Mesodermal cell (in vitro differentiated cells): ENCODE measurements at regions not wholly inside any gene's neighbourhood (a gene's known extent, or its start where the extent isn't known, plus 50 kb on each side); places are given as distances from the start of the nearest gene placed in this dataset.

Experiments
- H3K27ac ChIP-seq: 2 replicates; pipeline ENCODE4 v1.7.0; 2013; ENCODE audit warnings: mild to moderate bottlenecking, low read depth, low read length, moderate library complexity; ENCODE audit not compliant: severe bottlenecking
- H3K36me3 ChIP-seq: 2 replicates; pipeline ENCODE4 v1.7.1; 2013; ENCODE audit warnings: mild to moderate bottlenecking, low read length, moderate library complexity; ENCODE audit not compliant: control insufficient read depth, insufficient read depth
- H3K4me1 ChIP-seq: one replicate; pipeline ENCODE4 v1.7.1; 2013; ENCODE audit warnings: mild to moderate bottlenecking, low read length; ENCODE audit not compliant: insufficient read depth, control insufficient read depth, poor library complexity, severe bottlenecking
- H3K4me3 ChIP-seq: 2 replicates; pipeline ENCODE4 v1.7.0; 2013; ENCODE audit warnings: low read length, control low read depth, mild to moderate bottlenecking; ENCODE audit not compliant: insufficient read depth, poor library complexity, severe bottlenecking; ENCODE audit errors: extremely low read depth
- H3K9me3 ChIP-seq: 2 replicates; pipeline ENCODE4 v1.7.1; 2013; ENCODE audit warnings: mild to moderate bottlenecking, low read length, moderate library complexity; ENCODE audit not compliant: control insufficient read depth
- WGBS, 2 experiments: methylation state at CpG; one replicate each; pipeline ENCODE4 v1.1.5; 2013; ENCODE audit warnings: missing lambda C conversion rate in 2 of 2; ENCODE audit not compliant: insufficient coverage in 2 of 2; 5-methylcytosine and 5-hydroxymethylcytosine counted together

DNA sequence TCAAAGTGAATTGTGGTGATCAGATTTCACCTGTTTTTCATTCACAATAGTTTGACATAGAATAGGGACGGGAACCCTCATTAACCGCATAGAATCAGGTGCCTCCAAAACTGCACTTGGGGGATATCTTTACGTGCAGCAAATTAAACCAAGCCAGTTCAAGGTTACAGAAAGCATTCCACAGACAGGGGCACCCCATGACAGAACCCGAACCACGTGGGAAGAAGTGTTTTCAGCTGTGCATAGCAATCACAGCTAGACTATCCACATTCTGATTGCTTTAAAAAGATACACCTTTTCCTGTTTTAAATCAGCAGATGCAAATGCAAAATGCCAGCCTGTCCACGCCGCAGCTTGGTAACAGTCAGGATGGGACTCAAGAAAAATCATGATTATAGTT is 205.8 kb downstream of the ANAPC1 start:
- Histone ChIP-seq H3K36me3 (no peaks in the 10 kb centered on the region), H3K4me1 (peaks cover 10% of the 10 kb centered on the region), H3K9me3 (no peaks in the 10 kb centered on the region), H3K27ac (no peak overlapping the region), H3K4me3 (no peak overlapping the region)
- WGBS, 2 experiments, result 70 to 77% methylated on average over 6 to 7 of the region's 7 CpGs

DNA sequence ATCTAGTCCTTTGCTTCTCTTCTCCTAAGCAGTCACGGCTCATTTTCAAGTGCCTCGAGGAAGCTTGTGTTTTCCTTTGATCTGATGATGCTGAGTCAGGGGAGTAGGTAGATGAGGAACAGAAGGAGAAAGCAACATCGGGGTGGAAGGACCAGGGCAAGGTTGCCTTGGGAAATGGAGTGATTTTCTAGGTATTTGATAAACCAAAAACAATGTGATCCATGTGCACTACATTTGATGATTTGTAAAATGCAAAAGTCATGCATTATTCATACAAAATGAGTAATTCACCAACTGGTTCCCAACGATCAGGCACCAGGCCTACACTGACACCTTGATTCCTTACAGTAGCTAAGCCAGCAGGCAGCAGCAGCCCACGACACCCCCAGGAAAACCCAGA is 205.3 kb downstream of the ANAPC1 start:
- WGBS, 2 experiments, result 36 to 72% methylated on average over 2 to 3 of the region's 5 CpGs
- peaks cover 8% of the 10 kb centered on the region for H3K4me1 ChIP-seq
- H3K27ac ChIP-seq, result no peak overlapping the region
- H3K9me3 ChIP-seq, result no peaks in the 10 kb centered on the region
- H3K4me3 ChIP-seq, result no peak overlapping the region
- H3K36me3 ChIP-seq, result no peaks in the 10 kb centered on the region

GRCh38 chr2:111679202-111679601 is 204.8 kb downstream of the ANAPC1 start:
- WGBS, 2 experiments, result 80 to 100% methylated on average over 1 to 2 of the region's 2 CpGs
- no peak overlapping the region for H3K27ac ChIP-seq
- peaks cover 7% of the 10 kb centered on the region for H3K4me1 ChIP-seq
- H3K36me3 ChIP-seq, result no peaks in the 10 kb centered on the region
- no peak overlapping the region for H3K4me3 ChIP-seq
- no peaks in the 10 kb centered on the region for H3K9me3 ChIP-seq

DNA sequence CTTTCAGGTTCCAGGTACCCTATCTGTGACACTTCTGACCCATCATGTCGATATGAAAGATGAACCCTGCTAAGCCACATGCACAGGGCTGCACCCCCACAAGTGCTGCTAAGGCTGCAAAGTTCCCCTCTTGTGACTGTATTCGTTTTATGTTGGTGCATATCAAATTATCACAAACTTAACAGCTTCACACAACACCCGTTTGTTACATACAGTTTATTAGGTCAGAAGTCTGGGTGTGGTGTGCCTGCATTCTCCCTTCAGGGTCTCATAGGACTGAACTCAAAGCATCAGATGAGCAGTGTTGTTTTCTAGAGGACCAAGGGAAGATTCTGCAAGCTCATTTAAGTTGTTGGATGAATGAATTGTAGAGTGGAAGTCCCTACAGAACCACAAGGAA is 199.4 kb downstream of the ANAPC1 start:
- H3K36me3 ChIP-seq, result no peaks in the 10 kb centered on the region
- H3K4me3 ChIP-seq, result no peak overlapping the region
- WGBS, 2 experiments, result 100% methylated on average over 1 of the region's 3 CpGs; no CpG with 5 or more reads in 1 of the 2 experiments
- no peaks in the 10 kb centered on the region for H3K9me3 ChIP-seq
- H3K4me1 ChIP-seq, result no peaks in the 10 kb centered on the region
- no peak overlapping the region for H3K27ac ChIP-seq

DNA sequence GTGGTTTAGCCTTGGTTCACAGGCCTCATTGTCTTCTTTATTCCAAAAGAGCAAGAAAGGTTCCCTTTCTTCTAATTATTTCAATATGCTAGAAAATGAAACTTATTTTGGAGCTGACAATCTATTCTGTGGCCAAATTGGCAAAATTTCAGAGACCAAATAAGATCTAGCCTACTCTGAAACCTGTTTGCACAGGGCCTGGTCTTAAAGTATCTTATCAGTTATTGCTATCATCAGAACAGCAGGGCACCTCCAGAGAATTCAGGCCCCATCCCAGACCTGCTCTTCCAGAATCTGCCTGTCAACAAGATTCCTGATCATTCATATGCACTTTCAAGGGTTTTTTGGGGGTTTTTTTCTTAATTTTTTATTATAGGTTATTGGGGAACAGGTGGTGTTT is 198.7 kb downstream of the ANAPC1 start:
- Histone ChIP-seq H3K36me3 (no peaks in the 10 kb centered on the region), H3K4me1 (no peaks in the 10 kb centered on the region), H3K9me3 (no peaks in the 10 kb centered on the region), H3K4me3 (no peak overlapping the region), H3K27ac (no peak overlapping the region)

- H3K4me1 ChIP-seq, result no peaks in the 10 kb centered on the region
- no peak overlapping the region for H3K4me3 ChIP-seq
- H3K9me3 ChIP-seq, result no peaks in the 10 kb centered on the region
- WGBS, 2 experiments, result 90 to 96% methylated on average over 3 of the region's 4 CpGs
- no peaks in the 10 kb centered on the region for H3K36me3 ChIP-seq
- no peak overlapping the region for H3K27ac ChIP-seq
Measured at GRCh38 chr2:111686994-111687393, 197.0 kb downstream of the ANAPC1 start.

- 68 to 86% methylated on average over 2 to 9 of the region's 11 CpGs for WGBS, 2 experiments
Measured at GRCh38 chr2:111687911-111688310, 196.1 kb downstream of the ANAPC1 start.

DNA sequence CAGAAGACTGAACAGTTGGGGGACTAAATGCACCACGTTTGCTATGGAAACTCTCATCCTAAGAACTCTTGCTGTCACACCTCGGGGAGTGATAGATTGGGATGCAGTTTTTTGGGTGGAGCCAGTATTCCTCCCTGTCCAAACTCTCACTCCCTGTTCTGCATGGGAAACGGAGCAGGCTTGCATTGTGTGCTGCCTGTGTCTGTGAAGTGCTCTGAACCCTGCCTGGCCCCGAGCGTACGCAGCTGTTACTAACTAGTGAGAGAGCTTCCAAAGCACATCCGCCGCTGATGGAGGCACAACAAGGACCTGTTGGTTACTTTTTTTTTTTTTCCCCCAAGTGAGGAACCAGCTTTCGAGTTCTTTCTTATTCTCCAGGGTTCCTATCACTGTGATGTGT is 195.5 kb downstream of the ANAPC1 start:
- no peak overlapping the region for H3K4me3 ChIP-seq
- no peaks in the 10 kb centered on the region for H3K36me3 ChIP-seq
- H3K9me3 ChIP-seq, result no peaks in the 10 kb centered on the region
- H3K4me1 ChIP-seq, result no peaks in the 10 kb centered on the region
- WGBS, 2 experiments, result 88 to 91% methylated on average over 7 of the region's 9 CpGs
- H3K27ac ChIP-seq, result no peak overlapping the region

More at GRCh38 chr2:111687911-111688310, 196.1 kb downstream of the ANAPC1 start:
- no peaks in the 10 kb centered on the region for H3K36me3 ChIP-seq
- no peak overlapping the region for H3K4me3 ChIP-seq
- H3K27ac ChIP-seq, result no peak overlapping the region
- H3K4me1 ChIP-seq, result no peaks in the 10 kb centered on the region
- H3K9me3 ChIP-seq, result no peaks in the 10 kb centered on the region

DNA sequence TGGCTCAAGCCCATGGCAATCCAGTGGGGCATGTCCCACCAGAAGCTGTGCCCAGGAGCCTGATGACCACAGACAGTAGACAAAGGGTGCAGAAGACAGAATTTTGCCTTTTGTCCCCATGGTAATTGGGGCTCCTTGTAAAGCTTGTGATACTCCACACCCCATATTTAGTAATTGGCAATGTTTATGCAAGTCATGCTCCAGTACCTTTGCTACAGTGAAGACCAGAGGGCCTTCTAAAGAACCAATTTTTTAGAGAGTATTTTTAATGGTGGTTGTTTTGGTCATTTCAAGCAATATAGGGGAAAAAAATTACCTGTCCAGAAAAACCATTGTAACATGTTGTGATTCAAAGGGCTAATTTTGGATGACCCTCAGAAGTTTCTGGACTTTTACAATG is 194.8 kb downstream of the ANAPC1 start:
- H3K9me3 ChIP-seq, result no peaks in the 10 kb centered on the region
- H3K4me3 ChIP-seq, result no peak overlapping the region
- no peak overlapping the region for H3K27ac ChIP-seq
- no peaks in the 10 kb centered on the region for H3K36me3 ChIP-seq
- H3K4me1 ChIP-seq, result no peaks in the 10 kb centered on the region

GRCh38 chr2:111689941-111690340 is 194.1 kb downstream of the ANAPC1 start:
- Histone ChIP-seq H3K9me3 (no peaks in the 10 kb centered on the region), H3K36me3 (no peaks in the 10 kb centered on the region), H3K4me3 (no peak overlapping the region), H3K4me1 (no peaks in the 10 kb centered on the region), H3K27ac (no peak overlapping the region)
- 89 to 100% methylated on average over 2 of the region's 5 CpGs for WGBS, 2 experiments

GRCh38 chr2:111691164-111691875 is 192.7 kb downstream of the ANAPC1 start:
- no peak overlapping the region for H3K4me3 ChIP-seq
- no peaks in the 10 kb centered on the region for H3K4me1 ChIP-seq
- no peaks in the 10 kb centered on the region for H3K36me3 ChIP-seq
- H3K9me3 ChIP-seq, result peaks cover 6% of the 10 kb centered on the region
- 83 to 100% methylated on average over 4 to 5 of the region's 5 CpGs for WGBS, 2 experiments
- H3K27ac ChIP-seq, result no peak overlapping the region
